ENCODE measurements at regions not wholly inside any gene's neighbourhood (a gene's known extent, or its start where the extent isn't known, plus 50 kb on each side); places are given as distances from the start of the nearest gene placed in this dataset.

GRCh38 chr20:25140968-25141367, 54.5 kb upstream of the ENTPD6 start:
- no peak overlapping the region for H3K27ac ChIP-seq
- no peaks in the 10 kb centered on the region for H3K36me3 ChIP-seq
- H3K4me1 ChIP-seq, result peaks cover 0 to 13% (median 5%) of the 10 kb centered on the region in 4 donors
- no peaks in the 10 kb centered on the region for H3K9me3 ChIP-seq
- DNase-seq, result no peak
- WGBS, 2 donors (ENCODE audit: low coverage in 1 of 2), result 91% methylated on average over 5 of the region's 5 CpGs; no CpG with 5 or more reads in 1 of the 2 donors
- in situ Hi-C loops (cut with MboI; ENCODE audit: low pct_ligation_motif_present in 1 of 4, low pct_unique_long_range_greater_than_20kb in 1 of 4, low sequenced_read_pairs in 3 of 4), result no loop called here
- no peak for TF ChIP-seq CTCF (IDR thresholded peaks at IDR 0.05)
- TF ChIP-seq POLR2AphosphoS5 (IDR thresholded peaks at IDR 0.05), result no peak
- no peak for TF ChIP-seq POLR2A (IDR thresholded peaks at IDR 0.05)
- no peak for TF ChIP-seq EP300 (IDR thresholded peaks at IDR 0.05; ENCODE audit: low read depth)
- peaks cover 5% of the 10 kb centered on the region for H3K27me3 ChIP-seq
- intact Hi-C loops (cut with DNase I; ENCODE audit: low total_unique reads), result no loop called here
- no peak overlapping the region for H3K4me3 ChIP-seq

GRCh38 chr20:25142435-25142834, 53.1 kb upstream of the ENTPD6 start:
- Histone ChIP-seq H3K27me3 (peaks cover 11% of the 10 kb centered on the region), H3K36me3 (no peaks in the 10 kb centered on the region), H3K4me3 (no peak overlapping the region), H3K27ac (no peak overlapping the region), H3K9me3 (no peaks in the 10 kb centered on the region), H3K4me1 (no peaks in the 10 kb centered on the region)
- no peak for DNase-seq
- WGBS, 2 donors (ENCODE audit: low coverage in 1 of 2), result 93% methylated on average over 3 of the region's 3 CpGs; no CpG with 5 or more reads in 1 of the 2 donors
- intact Hi-C loops (cut with DNase I; ENCODE audit: low total_unique reads), result no loop called here
- in situ Hi-C loops (cut with MboI; ENCODE audit: low pct_ligation_motif_present in 1 of 4, low pct_unique_long_range_greater_than_20kb in 1 of 4, low sequenced_read_pairs in 3 of 4), result no loop called here
- TF ChIP-seq EP300 (IDR thresholded peaks at IDR 0.05; ENCODE audit: low read depth) (no peak), POLR2AphosphoS5 (IDR thresholded peaks at IDR 0.05) (no peak), POLR2A (IDR thresholded peaks at IDR 0.05) (no peak), CTCF (IDR thresholded peaks at IDR 0.05) (no peak)

- in situ Hi-C loops (cut with MboI; ENCODE audit: low pct_ligation_motif_present in 1 of 4, low pct_unique_long_range_greater_than_20kb in 1 of 4, low sequenced_read_pairs in 3 of 4) (no loop called here), intact Hi-C loops (cut with DNase I; ENCODE audit: low total_unique reads) (no loop called here)
- Histone ChIP-seq H3K4me3 (no peak overlapping the region), H3K27ac (no peak overlapping the region), H3K4me1 (peaks cover 3 to 11% (median 9%) of the 10 kb centered on the region in 4 donors), H3K9me3 (no peaks in the 10 kb centered on the region), H3K27me3 (peaks cover 33% of the 10 kb centered on the region), H3K36me3 (no peaks in the 10 kb centered on the region)
- whole genome bisulfite sequencing, 2 donors (ENCODE audit: low coverage in 1 of 2), result 59 to 65% methylated on average over 7 of the region's 7 CpGs
- no peak for DNase-seq
- TF ChIP-seq POLR2A (IDR thresholded peaks at IDR 0.05) (no peak), POLR2AphosphoS5 (IDR thresholded peaks at IDR 0.05) (no peak), CTCF (IDR thresholded peaks at IDR 0.05) (no peak), EP300 (IDR thresholded peaks at IDR 0.05; ENCODE audit: low read depth) (no peak)
Observed at GRCh38 chr20:25145131-25145530, 50.4 kb upstream of the ENTPD6 start.

Measured in transverse colon (tissue), 4 donors.